ENCODE measurements at regions not wholly inside any gene's neighbourhood (a gene's known extent, or its start where the extent isn't known, plus 50 kb on each side); places are given as distances from the start of the nearest gene placed in this dataset.

DNA sequence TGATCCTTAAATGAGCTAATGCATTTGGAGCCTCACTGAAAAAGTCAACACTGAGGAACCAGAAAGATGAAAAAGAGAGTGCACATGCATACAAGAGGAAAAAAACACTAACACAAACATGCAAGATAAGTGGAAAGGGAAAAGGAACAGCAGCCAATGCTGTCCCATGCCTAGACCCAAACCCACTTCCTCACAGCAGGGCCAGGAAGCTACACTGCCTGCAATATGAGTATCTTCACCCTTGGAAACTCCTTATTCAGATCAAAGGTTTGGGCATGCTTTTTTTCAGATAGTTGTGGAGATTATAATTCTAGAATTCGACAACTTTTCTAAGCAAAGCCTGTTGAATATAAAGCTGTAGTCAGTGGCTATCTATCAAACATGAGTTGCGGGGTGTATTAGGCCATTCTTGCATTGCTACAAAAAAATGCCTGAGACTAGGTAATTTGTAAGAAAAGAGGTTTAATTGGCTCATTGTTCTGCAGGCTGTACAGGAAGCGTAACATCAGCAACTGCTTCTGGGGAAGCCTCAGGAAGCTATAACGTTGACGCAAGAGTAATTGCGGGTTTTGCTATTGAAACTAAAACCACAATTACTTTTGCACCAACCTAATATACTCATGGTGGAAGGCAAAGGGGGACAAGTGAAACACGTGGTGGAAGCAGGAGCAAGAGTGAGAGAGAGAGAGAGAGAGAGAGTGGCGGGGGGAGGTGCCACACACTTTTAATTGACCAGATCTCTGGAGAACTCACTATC lies 138.2 kb downstream of the MBD2 start:
- TF ChIP-seq, protein P1, sequence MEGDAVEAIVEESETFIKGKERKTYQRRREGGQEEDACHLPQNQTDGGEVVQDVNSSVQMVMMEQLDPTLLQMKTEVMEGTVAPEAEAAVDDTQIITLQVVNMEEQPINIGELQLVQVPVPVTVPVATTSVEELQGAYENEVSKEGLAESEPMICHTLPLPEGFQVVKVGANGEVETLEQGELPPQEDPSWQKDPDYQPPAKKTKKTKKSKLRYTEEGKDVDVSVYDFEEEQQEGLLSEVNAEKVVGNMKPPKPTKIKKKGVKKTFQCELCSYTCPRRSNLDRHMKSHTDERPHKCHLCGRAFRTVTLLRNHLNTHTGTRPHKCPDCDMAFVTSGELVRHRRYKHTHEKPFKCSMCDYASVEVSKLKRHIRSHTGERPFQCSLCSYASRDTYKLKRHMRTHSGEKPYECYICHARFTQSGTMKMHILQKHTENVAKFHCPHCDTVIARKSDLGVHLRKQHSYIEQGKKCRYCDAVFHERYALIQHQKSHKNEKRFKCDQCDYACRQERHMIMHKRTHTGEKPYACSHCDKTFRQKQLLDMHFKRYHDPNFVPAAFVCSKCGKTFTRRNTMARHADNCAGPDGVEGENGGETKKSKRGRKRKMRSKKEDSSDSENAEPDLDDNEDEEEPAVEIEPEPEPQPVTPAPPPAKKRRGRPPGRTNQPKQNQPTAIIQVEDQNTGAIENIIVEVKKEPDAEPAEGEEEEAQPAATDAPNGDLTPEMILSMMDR (IDR thresholded peaks at IDR 0.05) = no peak
- TF ChIP-seq POLR2A (IDR thresholded peaks at IDR 0.05) = no peak
